HG02610 (cell line): ENCODE measurements at regions not wholly inside any gene's neighbourhood (a gene's known extent, or its start where the extent isn't known, plus 50 kb on each side); places are given as distances from the start of the nearest gene placed in this dataset.
A peak's percentile ranks its signal among the peaks of the same experiment; 100 is the strongest.

Experiments
- ATAC-seq: cut with Tn5 transposase; IDR thresholded peaks from one replicate; pipeline ENCODE4 v1.9.1; 2021; ENCODE audit warnings: mild to moderate bottlenecking, moderate library complexity; ENCODE audit not compliant: unreplicated experiment

DNA sequence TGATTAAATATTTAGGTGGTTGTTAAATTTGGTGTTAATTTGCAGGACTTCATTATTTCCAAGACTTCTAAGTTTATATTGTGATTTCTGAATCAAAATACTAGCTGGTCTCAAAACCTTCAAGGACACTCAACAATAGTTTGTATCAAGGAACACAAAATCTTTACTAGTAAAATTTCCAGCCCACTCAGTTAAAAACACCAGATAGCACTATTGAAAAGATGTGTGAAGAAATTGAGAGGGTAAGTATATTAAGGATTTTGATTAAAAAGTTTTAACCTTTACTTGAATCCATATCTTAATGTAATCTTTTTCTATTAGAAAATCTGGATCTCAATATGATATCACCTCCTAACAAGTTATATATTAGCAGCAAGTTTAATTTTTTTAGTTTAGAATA is 89.3 kb upstream of the UGT8 start:
- no peak for ATAC-seq

DNA sequence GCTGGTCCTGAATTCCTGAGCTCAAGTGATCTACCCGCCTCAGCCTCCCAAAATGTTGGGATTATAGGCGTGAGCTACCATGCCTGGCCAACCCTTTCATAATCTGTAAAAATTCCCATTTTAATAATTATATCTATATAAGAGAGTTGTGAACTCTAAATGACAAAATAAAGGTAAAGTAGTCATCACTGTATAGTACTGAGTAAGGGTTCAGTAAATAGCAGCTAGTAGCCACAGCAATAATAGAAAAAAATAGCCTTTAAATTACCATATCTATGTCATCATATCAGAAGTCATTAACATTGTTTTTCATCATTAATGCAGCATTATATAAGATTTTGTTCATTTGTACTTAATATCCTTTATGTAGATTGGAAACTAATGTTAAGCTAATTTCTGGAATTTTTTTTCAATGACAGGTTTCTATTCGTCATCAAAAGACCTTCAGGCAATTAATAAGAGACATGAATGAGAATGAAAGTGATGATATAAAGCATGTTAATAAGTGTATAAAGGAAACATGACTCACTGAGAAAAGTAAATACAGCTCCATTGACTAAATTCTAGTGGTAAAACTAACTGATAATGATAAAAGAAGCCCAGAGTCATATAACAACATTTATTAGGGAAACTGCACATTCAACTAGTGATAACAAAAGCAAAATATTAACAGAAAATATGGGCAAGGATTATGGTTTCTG is 85.9 kb upstream of the UGT8 start:
- no peak for ATAC-seq

DNA sequence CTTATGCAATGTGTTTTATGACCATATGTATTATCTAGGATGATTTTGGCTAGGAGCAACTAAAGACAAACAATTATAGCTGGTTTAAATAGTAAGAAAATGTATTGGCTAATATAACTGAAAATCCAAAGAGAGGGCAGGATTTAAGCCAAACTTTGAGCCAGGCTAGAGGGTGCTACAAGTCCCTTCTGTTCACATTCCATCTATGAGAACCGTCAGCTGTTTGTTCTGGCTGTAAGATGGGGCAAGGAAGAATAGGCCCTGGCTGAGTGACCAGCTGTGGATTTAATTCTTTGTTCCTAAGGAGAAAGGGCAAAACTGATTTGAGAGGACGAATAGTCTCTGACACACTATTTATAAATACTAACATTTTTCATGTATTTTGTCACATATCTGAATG is 79.2 kb upstream of the UGT8 start:
- ATAC-seq = no peak

- no peak for ATAC-seq
Measured at GRCh38 chr4:114527170-114527569, 71.4 kb upstream of the UGT8 start.

DNA sequence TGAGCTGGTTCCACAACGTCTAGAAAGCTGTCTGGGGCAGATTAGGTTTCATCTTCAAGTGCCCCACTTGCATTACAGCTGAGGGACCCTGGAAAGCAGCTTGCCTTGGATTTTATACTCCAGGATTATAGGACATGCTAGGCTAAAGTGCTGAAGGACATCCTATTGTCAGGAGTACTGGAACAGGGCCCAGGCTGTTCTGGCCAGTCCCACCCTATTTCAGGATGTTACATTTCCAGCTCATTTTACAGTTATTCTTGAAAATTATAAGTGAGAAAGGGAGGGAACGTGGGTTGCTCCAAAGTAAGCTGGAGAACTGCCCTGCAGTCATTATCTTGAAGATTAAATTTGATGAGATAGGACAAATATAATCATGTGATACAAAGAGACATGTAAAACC is 71.0 kb upstream of the UGT8 start:
- ATAC-seq = no peak

DNA sequence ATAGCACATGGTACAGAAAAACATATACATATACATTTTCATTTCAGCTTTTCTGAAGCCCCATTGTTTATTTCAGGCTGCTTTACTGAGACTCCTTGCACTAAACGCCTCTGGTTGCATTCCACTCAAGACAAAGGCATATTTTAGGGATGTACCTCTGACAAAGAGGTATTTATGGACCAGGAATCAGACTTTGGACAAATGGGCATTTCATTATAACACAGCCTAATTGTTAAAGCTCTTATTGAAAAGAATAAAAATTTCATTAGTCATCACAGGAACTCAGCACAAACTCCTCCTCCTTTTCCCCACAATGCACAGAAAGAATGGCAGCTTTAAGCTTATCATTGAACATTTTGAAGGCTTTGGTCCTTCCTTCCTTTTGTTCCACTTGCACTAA is 62.9 kb upstream of the UGT8 start:
- ATAC-seq = no peak

GRCh38 chr4:114537352-114537751 is 61.3 kb upstream of the UGT8 start:
- ATAC-seq = no peak

DNA sequence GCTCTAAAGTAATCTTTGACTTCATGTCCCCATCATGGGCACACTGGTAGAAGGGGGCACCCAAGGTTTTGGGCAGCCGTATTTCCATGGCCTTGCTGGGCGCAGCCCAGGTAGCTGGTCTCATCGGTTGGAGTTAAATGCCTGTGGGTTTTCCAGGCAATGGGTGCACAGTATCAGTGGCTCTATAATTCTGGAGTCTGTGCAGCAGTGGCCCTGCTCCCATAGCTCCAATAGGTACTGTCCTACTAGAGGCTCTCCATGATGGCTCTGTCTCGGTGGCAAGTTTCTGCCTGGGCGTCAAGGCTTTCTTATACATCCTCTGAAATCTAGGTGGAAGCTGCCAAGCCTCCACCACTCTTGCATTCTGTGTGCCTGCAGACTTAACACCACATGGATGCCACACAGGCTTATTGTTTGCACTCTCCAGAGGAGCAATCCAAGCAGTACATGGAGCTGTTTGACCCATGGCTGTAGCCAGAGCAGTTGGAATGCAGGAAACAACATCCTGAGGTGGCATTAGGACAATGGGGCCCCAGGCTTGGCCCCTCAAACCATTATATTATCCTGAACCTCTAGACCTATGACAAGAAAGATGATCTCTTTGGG is 60.5 kb upstream of the UGT8 start:
- ATAC-seq = no peak

DNA sequence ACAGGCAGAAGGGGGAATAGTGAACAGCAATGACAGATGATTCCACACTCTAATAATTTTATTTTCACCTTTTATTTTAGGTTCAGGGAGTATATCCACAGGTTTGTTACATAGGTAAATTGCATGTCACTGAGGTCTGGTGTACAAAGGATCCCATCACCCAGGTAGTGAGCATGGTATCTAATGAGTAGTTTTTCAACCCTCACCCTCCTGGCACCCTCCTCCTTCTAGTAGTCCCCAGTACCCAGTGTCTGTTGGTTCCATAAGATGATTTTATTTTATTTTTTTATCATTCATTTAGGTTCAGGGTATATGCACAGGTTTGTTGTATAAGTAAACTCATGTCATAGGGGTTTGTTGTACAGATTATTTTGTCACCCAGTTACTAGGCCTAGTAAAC is 58.6 kb upstream of the UGT8 start:
- no peak for ATAC-seq

- ATAC-seq = peak; percentile 69
Measured at GRCh38 chr4:114547340-114548134, 51.1 kb upstream of the UGT8 start.
